Left lung (tissue), 4 donors: ENCODE measurements at regions not wholly inside any gene's neighbourhood (a gene's known extent, or its start where the extent isn't known, plus 50 kb on each side); places are given as distances from the start of the nearest gene placed in this dataset.
"Not testable (repeated sequence)": the region's sequence is repeated elsewhere in the genome, so short reads cannot be mapped to it uniquely, and the experiment has no call there.

Source experiments
- ATAC-seq: fragments of 200-7000 bp; cut with Tn5 transposase; one replicate; pipeline ENCODE4 v1.9.1; 2020; ENCODE audit warnings: moderate library complexity
- DNase-seq, 4 donors: peaks; one replicate each; pipeline ENCODE4 v3.0.0-alpha.2; 2013 to 2020
- H3K27ac ChIP-seq, 2 donors: fragments of 200-600 bp; sonication (generic) in 1 of 2; one replicate each; pipeline versions ENCODE4 v1.5.0 to v1.8.0; 2020 to 2021
- H3K27me3 ChIP-seq, 2 donors: fragments of 200-600 bp; sonication (generic) in 1 of 2; one replicate each; pipeline versions ENCODE4 v1.5.0 to v1.8.0; 2020 to 2021
- H3K36me3 ChIP-seq, 2 donors: fragments of 200-600 bp; sonication (generic) in 1 of 2; one replicate each; pipeline versions ENCODE4 v1.5.0 to v1.8.0; 2020 to 2021
- H3K4me1 ChIP-seq, 2 donors: fragments of 200-600 bp; one replicate each; pipeline ENCODE4 v1.8.0; 2021
- H3K4me3 ChIP-seq, 2 donors: fragments of 200-600 bp; sonication (generic) in 1 of 2; one replicate each; pipeline versions ENCODE4 v1.5.0 to v1.8.0; 2020 to 2021; ENCODE audit warnings: mild to moderate bottlenecking in 1 of 2
- H3K9me3 ChIP-seq, 2 donors: fragments of 200-600 bp; sonication (generic) in 1 of 2; one replicate each; pipeline versions ENCODE4 v1.5.0 to v1.8.0; 2020 to 2021
- CTCF ChIP-seq, 2 donors: fragments of 200-600 bp; sonication (generic) in 1 of 2; IDR thresholded peaks; one replicate each; pipeline versions ENCODE4 v1.5.0 to v1.8.0; 2021; ENCODE audit warnings: antibody characterized with exemption in 2 of 2
- intact Hi-C, 2 donors: fragments of 100-400 bp; cut with DNase I; formaldehyde crosslinking; loops; one replicate each; pipeline versions ENCODE4 v1.11.2 to v1.14.2; 2022
- donor health status: DM: no; HTN: yes; CAD: no.
- donor health status: DM: no; HTN: no; CAD: no.

- no peak for DNase-seq
- Histone ChIP-seq H3K4me3 (no peak overlapping the region), H3K4me1 (peaks cover 0 to 3% of the 10 kb centered on the region in 2 donors), H3K9me3 (no peaks in the 10 kb centered on the region), H3K27me3 (peaks cover 0 to 38% of the 10 kb centered on the region in 2 donors), H3K36me3 (no peaks in the 10 kb centered on the region), H3K27ac (no peak overlapping the region)
- no peak for TF ChIP-seq CTCF (IDR thresholded peaks at IDR 0.05)
- ATAC-seq = no peak
- intact Hi-C loops = loop anchor here in 1 of 2 donors (10.0 kb wide), 2 partner anchors 108 to 398 kb away; no protein-coding TSS in a partner anchor
Measured at GRCh38 chr6:165842281-165842936, 179.4 kb upstream of the PDE10A start.

GRCh38 chr6:165841153-165841558 lies 178.1 kb upstream of the PDE10A start:
- no peak overlapping the region for H3K4me3 ChIP-seq
- ATAC-seq (no peak), DNase-seq (no peak)
- H3K4me1 ChIP-seq = no peaks in the 10 kb centered on the region
- peaks cover 0 to 25% of the 10 kb centered on the region in 2 donors for H3K27me3 ChIP-seq
- TF ChIP-seq CTCF (IDR thresholded peaks at IDR 0.05) = no peak
- intact Hi-C loops = loop anchor here in 1 of 2 donors (10.0 kb wide), 2 partner anchors 106 to 396 kb away; no protein-coding TSS in a partner anchor
- H3K36me3 ChIP-seq = no peaks in the 10 kb centered on the region
- H3K9me3 ChIP-seq = no peaks in the 10 kb centered on the region
- H3K27ac ChIP-seq = no peak overlapping the region

GRCh38 chr6:165837948-165838745 lies 175.1 kb upstream of the PDE10A start:
- peaks cover 0 to 10% of the 10 kb centered on the region in 2 donors for H3K27me3 ChIP-seq
- DNase-seq = no peak
- intact Hi-C loops = no loop called here
- no peak for ATAC-seq
- TF ChIP-seq CTCF (IDR thresholded peaks at IDR 0.05) = no peak
- no peak overlapping the region for H3K27ac ChIP-seq
- peaks cover 3 to 10% of the 10 kb centered on the region in 2 donors for H3K4me1 ChIP-seq
- H3K9me3 ChIP-seq = no peaks in the 10 kb centered on the region
- H3K4me3 ChIP-seq = no peak overlapping the region
- no peaks in the 10 kb centered on the region for H3K36me3 ChIP-seq

- H3K4me3 ChIP-seq, ATAC-seq, intact Hi-C loops, H3K27ac ChIP-seq, H3K9me3 ChIP-seq, DNase-seq, H3K36me3 ChIP-seq, H3K4me1 ChIP-seq: not testable (repeated sequence)
- H3K27me3 ChIP-seq = peaks cover 0 to 13% of the 10 kb centered on the region in 2 donors
Measured at GRCh38 chr6:165836648-165837047, 173.6 kb upstream of the PDE10A start.

- intact Hi-C loops = no loop called here
- no peak for DNase-seq
- peaks cover 0 to 13% of the 10 kb centered on the region in 2 donors for H3K27me3 ChIP-seq
- peaks cover 3 to 10% of the 10 kb centered on the region in 2 donors for H3K4me1 ChIP-seq
- H3K9me3 ChIP-seq = no peaks in the 10 kb centered on the region
- no peak for ATAC-seq
- no peak overlapping the region for H3K4me3 ChIP-seq
- H3K27ac ChIP-seq = no peak overlapping the region
- TF ChIP-seq CTCF (IDR thresholded peaks at IDR 0.05) = no peak
- H3K36me3 ChIP-seq = no peaks in the 10 kb centered on the region
Measured at GRCh38 chr6:165835410-165835851, 172.4 kb upstream of the PDE10A start.
